Spleen (tissue), 7 donors: ENCODE measurements at regions not wholly inside any gene's neighbourhood (a gene's known extent, or its start where the extent isn't known, plus 50 kb on each side); places are given as distances from the start of the nearest gene placed in this dataset.

Source experiments
- CTCF ChIP-seq, 11 experiments: fragments of 200-600 bp in 7 of 11; fragments of 450-650 bp in 4 of 11; sonication (generic) in 4 of 11; IDR thresholded peaks in 8 of 11; conservative IDR thresholded peaks in 3 of 11; 1 replicate in 7 of 11; 2 replicates in 4 of 11; pipeline versions ENCODE4 v1.4.0 to v1.8.0; 2016 to 2021; ENCODE audit warnings: antibody characterized with exemption in 11 of 11, inconsistent platforms in 4 of 11, mild to moderate bottlenecking in 1 of 11
- POLR2A ChIP-seq, 3 donors: fragments of 450-650 bp; IDR thresholded peaks; one replicate each; pipeline ENCODE4 v1.5.1; 2017; ENCODE audit warnings: antibody characterized with exemption in 3 of 3, mild to moderate bottlenecking in 1 of 3
- POLR2AphosphoS5 ChIP-seq, 3 donors: sonication (generic); formaldehyde crosslinking; IDR thresholded peaks; one replicate each; pipeline ENCODE4 v1.5.1; 2017; ENCODE audit warnings: antibody characterized with exemption in 3 of 3
- donor health status: DM: no; HTN: no; CAD: no; lungs with moderate emphysema.
- donor health status: DM: no; HTN: no; CAD: no.
- donor health status: DM: no; HTN: no; CAD: no.

GRCh38 chr3:144324076-144324475 lies 352.5 kb downstream of the DIPK2A start:
- TF ChIP-seq CTCF (IDR thresholded peaks at IDR 0.05 in 8 of 11, conservative IDR thresholded peaks at IDR 0.05 in 3 of 11) (no peak), POLR2A (IDR thresholded peaks at IDR 0.05) (no peak), POLR2AphosphoS5 (IDR thresholded peaks at IDR 0.05) (no peak)
